Activated CD8-positive, alpha-beta memory T cell treated with anti-CD3 and anti-CD28 coated beads for 24 hours (primary cell): ENCODE measurements at regions not wholly inside any gene's neighbourhood (a gene's known extent, or its start where the extent isn't known, plus 50 kb on each side); places are given as distances from the start of the nearest gene placed in this dataset.
A peak's percentile ranks its signal among the peaks of the same experiment; 100 is the strongest.

ENCODE experiments used
- DNase-seq: peaks from one replicate; pipeline ENCODE4 v3.0.0-alpha.2; 2020

DNA sequence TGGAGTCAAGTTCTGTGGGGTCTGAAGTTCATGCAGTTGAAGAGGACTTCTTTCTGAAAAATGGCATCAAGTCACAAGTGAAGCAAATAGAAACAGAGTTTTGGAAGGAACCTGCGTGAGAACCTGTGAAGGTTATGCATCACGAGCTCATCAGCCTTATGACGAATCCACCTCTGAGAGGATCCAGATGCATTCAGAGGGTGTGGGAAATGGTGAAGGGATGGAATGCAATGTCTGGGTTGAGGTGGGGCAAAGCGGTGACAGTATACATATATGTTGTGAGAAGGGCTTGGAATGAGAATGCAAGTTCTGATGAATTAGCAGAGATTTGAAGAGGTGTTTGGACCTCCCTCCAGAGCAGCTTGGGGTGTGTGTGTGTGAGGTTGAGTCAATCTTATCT, 382.1 kb upstream of the TBL1XR1 start:
- DNase-seq = no peak

DNA sequence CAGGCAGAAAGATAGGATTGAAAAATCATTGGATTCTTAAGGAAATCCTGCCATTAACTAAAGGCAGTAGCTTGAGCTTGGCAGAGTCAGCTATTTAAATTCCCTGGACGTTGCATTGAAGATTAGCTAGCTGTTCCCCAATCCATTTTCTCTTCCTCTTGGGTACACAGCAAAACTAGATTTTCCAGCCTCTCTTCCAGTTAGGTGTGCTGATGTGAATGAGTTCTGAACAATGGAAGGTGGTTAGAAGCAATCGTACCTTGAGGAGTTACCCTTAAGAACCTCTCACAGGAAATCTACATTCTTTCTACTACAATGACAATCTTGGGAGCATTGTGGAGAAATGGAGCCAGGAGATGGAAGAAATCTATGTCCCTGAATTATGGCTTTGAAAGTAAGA, 383.2 kb upstream of the TBL1XR1 start:
- DNase-seq = no peak

DNA sequence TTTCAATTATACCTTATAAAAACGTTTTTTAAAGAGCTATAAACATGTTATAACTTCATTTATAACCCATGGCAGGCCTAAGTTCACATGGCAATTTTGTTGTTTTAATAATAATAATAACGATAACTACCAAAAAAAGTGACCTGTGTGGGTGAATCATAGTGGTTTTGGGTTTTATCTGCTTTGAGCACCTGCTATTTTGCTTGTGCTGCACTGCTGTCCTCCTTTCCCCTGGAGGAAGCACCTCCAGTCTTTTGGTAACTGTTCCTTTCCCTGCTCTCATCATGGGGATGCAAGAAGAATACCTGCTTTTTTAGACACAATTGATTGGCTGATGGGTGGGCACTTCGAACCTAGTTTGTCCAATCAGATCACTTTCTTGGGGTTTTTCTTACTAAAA, 388.0 kb upstream of the TBL1XR1 start:
- no peak for DNase-seq

DNA sequence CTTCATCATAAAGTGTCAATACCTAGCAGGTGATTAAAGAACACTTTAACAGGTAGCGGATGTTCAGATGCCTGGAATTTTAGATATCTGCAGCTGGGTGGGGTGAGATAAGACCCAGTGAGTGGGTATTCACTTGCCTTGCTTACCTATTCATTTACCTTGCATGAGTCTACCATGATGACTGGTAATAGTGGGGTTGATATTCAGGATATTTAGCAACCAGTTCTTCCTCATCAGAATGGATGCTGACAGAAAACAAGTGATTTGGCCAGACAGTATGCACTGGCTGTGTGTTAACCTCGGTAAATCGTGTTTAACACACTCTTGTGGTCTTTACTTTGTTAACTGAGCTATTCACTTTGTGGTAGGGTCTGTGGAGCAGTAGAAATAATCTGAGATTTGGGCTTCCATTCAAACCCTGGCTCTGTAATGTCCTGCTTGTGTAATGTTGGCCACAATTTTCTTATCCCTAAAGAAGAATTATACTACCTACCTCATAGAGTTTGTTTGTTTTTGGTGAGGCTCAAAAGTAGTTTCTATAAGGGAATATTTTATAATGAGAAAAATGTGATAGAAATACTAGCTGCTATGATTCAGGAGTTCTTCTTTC, 391.9 kb upstream of the TBL1XR1 start:
- DNase-seq = no peak

DNA sequence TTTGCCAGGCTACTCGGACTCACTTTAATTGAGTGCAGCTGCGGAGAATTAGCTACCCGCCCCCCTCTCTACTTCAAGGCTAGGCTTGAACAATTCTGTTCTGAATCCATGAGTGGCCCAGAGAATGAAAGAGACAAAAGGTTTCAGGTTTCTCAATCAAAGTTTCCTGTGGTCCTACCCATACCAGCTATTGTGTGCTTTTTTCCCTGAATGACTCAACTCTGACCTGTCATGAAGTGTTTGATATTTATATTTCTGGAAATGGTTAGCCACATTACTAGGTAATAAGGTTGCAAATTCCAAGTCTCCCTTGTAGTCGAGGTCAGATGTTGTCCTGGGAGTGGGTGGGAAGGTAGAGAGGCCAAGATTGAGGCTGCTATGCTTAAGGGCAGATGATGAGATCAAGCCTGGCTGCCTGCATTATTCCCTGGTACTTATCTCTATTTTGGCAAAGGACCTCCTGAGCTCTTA, 392.7 kb upstream of the TBL1XR1 start:
- no peak for DNase-seq

DNA sequence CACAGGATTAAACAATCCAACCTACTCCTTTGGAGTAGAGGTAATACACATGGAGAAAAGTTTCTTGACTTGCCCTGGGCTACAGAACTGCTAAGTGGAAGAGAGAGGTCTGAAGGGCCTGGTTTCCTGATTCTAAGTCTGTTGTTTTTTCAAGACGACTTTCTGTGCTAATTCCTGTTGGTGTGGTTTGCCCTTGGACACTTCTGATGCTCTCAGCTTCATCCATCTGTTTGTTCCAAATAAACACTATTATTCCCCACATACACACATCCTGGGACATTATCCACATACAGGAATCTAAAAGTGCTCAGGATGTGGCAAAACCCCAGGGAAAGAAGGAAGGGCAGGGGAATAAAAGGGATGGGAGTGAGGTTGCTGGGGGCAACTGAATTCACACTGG, 393.5 kb upstream of the TBL1XR1 start:
- no peak for DNase-seq

DNA sequence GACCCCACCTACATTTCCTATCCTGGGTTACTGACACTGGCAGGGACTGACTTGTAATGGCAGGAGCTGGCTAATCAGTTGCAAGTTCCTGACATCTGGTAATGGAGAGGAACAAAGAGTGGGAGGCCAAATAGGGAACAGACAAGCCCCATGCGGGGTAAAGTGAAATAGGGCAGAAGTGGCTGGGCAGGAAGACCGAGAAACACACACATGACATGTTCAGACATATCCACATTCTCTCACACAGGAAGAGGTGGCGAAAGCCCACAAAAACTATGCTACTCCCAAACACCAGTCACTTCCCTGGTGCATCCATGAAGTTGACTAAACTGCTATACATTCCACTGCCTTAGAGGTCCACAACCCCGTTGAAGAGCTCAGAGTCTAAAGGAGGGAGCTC, 394.1 kb upstream of the TBL1XR1 start:
- no peak for DNase-seq

DNA sequence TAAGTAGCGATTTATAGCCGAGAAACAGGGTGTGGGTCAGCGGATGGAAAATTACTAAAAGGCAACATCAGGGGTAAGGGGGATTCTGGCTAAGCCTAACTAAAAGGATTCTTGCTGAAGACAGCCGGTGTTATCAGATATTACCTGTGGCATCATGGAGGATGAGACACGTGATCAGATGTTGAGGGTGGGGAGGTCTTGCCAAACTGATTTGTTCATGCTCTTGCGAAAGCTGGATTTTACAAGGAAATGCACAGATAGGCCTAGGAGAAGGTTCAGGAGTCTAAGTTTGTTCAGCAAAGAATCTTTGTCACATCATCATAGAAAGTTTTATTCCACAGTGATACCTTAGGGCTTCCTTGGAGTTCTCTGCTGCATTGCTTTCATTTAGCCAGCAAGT, 396.8 kb upstream of the TBL1XR1 start:
- no peak for DNase-seq

DNA sequence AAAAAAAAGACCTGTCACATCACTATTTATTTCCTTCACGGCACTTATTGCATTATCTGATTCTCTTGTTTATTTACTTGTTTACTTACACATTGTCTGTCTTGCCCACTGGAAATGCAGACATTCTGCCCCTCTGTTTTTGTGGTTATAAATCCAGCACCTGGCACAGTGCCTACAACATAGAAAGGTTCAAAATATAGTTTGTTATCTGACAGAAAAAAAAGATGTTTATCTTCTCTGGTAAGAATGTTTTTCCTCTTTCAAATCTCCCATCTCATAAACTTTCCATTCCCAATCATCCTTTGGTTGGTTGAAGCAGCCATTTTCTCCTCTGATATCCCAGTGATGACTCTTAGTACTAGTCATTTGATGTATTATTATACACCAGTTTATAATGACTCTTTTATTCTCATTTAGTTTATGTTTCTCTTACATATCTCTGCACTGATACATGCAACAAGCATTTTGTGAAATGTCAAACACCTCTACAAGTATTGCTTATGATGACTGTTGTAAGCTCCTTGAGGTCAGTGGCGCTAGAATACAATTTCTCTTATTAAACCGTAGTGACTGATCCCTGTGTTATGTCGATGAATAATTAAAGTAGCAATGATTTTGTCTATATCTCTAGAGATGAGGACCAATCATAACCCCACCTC, 398.4 kb upstream of the TBL1XR1 start:
- no peak for DNase-seq

DNA sequence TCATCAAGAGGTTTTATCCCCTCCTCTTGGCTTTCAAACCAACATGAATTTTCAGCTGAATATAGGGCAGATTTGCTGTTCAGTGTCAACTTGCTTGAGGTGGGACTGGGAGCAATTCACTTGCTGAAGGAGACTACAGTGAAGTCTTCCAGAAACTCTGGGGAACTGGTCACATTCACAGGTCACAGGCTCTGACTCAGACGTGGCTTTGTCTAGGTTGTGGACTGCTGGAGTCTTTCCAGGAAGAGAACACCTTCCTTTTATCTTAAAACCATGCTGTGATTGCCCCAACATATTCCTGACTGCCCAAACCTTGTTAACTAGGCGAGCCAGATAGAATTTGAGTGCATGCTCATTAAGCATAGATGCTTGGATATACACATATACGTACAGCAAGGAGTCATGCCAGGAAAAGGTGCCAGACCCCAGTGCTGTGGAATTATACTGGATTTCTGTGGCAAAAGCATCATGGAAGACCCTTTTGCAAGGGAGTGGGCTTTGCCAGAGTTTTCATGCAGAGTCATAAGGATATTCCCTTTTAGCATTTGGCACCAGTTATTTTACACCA, 399.1 kb upstream of the TBL1XR1 start:
- no peak for DNase-seq

- DNase-seq = no peak
These were observed 399.6 kb upstream of the TBL1XR1 start for GRCh38 chr3:177596816-177597271.

DNA sequence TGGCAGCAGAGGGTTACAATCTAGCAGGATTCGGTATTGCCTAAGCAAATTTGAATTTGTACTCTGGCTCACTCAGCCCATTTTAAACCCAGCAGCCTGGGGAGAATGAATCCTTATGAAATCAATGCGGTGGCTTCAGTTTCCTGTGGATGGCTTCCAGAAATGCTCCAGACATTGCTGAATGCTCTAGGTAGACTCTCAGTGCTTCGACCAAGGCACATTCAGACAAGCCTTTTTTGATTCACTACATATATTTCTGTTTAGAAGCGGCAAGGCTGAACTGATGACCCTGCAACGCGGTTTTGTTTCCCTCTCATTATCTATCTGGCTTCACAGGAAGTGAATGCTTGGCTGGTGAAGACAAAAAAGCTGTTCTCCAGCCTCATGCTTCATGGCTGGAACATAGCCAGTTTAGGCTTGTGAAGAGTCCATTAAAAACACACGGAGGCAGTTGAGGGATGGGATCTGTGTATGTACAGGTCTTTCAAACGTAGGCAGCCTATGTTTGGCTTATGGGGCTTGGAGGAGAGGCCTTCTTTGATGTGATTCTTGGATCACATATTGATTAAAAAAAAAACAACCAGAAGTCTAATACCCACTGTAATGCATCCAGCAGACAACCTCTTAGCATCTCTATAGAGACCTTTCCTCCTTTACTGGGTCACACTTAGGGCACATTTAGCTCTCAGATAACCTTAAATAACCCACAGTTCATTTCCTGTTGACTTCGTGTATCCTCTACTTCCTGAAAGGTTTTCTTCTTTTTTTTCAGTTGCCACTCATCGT, 400.2 kb upstream of the TBL1XR1 start:
- peak; percentile 68 for DNase-seq

DNA sequence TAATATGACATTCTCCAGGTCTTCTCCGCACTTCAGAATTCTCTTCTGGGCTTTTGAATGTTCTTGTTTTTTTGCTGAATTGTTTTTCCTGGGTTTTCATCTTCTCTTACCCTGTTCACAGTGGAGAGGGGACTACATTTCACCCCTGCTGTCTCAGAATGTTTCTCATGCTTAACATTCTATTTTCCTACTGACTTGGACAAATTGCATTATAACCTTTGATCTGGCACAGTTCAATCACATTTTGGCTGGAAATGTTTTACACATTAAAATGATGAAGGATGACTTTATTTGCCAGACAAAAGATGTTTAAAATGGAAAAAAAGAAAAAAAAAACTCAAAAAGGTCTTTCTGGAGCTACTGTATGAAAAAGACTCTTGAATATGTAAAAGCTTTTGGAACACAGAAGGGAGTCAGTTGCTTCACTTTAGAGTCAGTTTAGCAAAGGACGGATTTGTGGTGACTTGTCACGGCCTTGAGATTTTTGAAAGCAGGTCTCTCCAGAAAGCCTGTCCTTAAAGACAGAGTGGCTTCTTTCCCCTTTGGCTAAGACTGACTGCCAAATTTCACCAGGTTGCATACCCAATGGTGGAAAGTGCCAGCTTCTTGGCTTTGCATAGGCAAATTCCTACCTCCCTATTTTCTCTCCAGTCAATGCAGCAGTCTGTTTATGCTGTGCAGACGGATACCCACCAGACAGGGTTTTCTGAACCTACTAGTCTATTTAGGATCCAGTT, 401.0 kb upstream of the TBL1XR1 start:
- DNase-seq = no peak

GRCh38 chr3:177599326-177599725, 402.0 kb upstream of the TBL1XR1 start:
- no peak for DNase-seq

- DNase-seq = no peak
These were observed 402.6 kb upstream of the TBL1XR1 start for GRCh38 chr3:177599837-177600236.

- DNase-seq = no peak
These were observed 403.1 kb upstream of the TBL1XR1 start for GRCh38 chr3:177600411-177600810.

- DNase-seq = no peak
These were observed 403.9 kb upstream of the TBL1XR1 start for GRCh38 chr3:177601152-177601551.

DNA sequence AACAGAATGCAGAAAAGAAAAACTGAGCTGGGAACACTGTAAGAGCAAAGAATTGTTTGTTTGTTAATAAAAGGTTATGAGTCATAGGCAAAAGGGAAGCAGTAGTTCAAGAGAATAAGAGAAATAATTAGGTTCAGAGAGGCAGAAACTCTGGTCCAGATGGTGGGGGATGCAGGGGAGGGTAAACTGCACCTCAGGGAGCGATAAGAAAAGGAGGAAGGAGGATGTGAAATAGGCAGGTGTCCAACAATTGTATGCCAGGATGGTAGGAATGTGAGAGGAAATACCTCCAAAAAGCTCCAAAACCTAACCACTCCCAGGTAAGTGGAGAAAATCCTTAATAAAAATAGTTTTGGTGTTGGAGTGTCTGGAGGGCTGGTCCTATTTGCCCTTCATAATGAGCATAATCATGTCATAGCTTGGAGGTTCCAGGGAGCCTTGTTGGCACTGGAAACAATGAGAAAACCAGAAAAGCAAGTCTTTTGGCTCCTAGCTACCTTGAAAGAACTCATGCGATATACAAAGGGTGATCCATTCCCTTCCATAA, 405.4 kb upstream of the TBL1XR1 start:
- no peak for DNase-seq

DNA sequence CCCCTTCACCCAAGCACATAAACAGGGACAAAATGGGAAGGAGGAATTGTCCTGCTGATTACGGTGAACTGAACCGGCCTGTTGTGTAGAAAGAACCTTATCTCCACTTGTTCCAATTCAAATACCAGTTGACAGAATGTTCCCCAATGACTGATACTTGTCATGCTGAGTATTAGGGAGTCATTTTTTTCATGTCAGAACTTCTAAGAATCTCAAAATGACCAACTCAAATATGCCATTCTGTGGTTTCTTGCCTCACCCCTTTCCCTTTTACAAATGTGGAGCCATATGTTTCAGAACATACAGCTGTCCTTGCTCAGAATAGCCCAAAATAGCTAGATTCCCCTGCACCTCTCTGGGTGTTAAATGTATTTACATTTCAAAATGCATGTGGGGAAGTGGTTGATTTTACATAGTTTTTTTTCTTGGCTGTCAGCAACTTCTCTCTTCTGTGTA, 405.9 kb upstream of the TBL1XR1 start:
- no peak for DNase-seq

- no peak for DNase-seq
These were observed 406.9 kb upstream of the TBL1XR1 start for GRCh38 chr3:177604181-177604580.

DNA sequence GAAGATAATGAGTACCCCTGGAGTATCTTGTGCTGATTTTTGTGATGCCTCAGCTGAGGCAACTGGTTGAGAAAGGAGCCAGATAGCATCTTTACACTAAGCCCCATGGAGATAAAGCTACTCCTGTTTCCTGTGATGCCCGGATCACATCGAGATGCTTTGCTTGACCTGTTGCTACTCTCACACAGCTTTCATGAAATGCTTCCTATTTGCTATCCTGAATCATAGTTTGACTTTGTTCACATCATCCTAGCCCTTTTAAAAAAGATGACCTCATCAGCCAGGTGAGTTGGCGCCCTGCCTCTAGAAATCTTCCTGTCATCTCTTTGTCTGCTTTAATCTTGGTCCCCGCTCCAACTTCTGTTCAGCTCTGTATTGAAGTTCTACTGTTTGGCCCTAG, 409.6 kb upstream of the TBL1XR1 start:
- DNase-seq = no peak

DNA sequence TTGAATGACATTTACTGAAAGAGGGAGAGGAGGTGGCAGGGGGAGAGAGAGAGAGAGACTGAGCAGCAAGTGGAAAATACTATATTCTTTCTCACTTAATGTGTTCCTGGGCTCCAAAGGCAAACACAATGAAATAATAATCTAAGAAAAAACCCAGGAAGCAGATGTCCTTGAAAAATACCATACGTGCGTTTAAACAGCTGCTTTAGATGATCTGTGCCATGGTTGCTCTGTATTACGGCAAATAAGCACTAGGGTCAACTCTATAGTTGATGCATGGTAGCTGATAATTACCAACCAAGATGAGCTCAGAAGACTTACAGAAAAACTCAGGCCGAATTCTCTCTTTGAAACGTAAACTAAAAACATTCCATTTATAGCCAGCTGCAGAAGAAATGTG, 410.3 kb upstream of the TBL1XR1 start:
- DNase-seq = no peak

DNA sequence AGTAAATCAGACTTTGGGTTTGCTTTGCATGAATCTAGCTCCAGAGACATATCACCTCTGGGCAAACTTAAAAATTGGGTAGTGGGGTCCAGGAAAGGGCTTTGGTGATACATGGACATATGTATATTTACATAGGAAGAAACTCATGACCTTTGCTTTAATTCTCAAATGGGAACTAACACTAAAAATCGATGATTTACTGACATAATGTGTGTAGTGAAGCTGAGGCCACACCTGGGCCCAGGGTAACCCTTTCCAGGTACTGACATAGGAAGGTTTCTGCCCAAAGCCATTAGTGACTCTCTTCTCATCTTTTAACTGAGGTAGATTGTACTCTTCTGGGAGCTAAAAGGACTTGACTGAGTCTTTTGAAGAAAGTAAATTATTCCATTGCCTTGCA, 411.2 kb upstream of the TBL1XR1 start:
- DNase-seq = no peak
